NCI-H1092 (cell line): ENCODE measurements at regions not wholly inside any gene's neighbourhood (a gene's known extent, or its start where the extent isn't known, plus 50 kb on each side); places are given as distances from the start of the nearest gene placed in this dataset.
"Not testable (repeated sequence)": the region's sequence is repeated elsewhere in the genome, so short reads cannot be mapped to it uniquely, and the experiment has no call there.

Source experiments
- DNase-seq: peaks from one replicate; lab custom pipeline; 2025; lab: John Stamatoyannopoulos, UW

DNA sequence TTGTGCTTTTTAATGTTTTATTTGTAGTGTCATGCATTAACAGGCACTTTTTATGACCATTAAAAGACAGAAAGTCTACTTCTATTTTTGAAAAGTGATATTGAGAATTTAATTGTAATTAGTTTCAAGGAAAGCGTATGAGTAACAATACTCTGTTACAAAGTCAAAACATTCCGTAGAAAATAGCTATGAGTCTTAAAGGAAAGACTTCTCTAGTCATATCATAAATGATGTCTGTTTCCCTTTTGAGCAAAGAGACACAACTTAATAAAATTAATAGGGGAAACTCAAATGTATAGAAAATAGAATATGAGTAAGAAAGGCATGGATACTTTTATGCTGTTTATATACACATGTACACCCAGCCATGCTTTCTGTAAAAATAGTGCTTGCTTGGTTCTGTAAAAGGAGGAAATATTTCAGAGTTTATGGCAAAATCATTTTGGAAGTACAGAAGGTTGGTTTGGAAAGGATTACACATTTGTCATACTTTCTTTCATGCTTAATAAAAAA lies 107.8 kb upstream of the AHI1 start:
- no peak for DNase-seq

DNA sequence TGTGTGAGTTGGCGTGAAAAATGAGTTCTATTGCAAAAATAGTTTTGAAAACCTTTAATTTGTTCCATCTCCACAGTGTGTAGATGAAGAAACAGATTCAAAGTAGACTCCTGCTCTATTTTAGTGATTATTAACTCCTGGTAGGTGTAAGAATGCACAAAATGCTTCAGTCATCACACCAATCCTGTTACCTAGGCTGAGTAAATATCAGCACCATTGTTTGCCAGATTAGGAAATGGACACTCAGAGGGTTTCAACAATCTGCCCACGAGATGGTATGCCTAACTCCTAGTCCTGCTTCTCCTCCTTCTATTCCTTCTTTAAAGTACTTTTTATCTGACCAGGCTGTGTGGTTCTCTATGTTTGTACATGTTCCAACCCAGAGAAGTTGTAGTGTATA lies 108.9 kb upstream of the AHI1 start:
- no peak for DNase-seq

DNA sequence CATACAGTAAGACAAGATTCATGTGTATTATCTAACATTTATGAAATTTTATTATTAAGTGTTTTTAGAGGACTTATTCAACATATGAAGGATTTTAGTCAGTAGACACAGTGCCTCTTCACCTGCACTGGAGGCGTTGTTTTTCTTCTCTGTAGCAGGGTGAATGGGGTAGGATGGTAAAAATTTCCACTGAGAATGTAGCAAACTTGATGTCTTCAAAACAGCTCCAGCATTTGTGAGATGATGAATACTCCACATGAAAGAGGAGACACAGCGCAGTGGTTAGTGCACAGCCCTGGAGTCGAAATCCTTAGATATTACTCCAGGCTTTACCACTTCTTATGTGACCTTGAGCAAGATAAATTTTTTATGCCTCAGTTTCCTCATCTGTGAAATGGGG lies 110.5 kb upstream of the AHI1 start:
- DNase-seq, result no peak

DNA sequence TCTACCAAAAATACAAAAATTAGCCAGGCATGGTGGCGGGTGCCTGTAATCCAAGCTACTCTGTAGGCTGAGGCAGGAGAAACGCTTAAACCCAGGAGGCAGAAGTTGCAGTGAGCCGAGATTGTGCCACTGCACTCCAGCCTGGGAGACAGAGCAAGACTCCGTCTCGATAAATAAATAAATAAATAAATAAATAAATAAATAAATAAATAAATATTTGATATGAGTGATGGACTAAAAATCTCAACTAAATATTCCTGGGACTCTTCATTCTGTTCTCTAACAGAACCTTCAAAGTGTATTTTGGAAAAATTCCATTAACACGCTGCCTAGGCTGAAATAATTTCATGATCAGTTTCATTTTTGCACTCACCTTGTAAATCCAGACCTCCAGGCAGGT lies 112.7 kb upstream of the AHI1 start:
- DNase-seq, result not testable (repeated sequence)

DNA sequence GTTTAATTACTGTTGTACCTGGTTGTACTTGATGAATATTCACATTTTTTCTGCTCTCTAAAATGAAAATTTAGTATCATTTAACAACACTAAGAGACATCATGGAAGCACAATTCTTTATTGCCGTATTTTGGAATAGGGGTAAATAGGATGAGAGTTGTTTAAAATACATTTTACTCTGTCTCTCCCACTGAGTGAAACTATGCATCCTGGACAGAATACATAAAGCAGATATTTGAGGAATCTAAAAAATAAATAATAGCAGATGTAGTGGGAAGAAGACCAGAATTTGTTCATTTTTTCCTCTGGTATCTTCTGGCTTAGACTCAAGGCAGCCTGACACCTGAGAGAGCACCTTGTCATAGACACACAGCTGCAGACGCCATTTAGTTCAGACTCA lies 119.1 kb upstream of the AHI1 start:
- DNase-seq, result no peak

DNA sequence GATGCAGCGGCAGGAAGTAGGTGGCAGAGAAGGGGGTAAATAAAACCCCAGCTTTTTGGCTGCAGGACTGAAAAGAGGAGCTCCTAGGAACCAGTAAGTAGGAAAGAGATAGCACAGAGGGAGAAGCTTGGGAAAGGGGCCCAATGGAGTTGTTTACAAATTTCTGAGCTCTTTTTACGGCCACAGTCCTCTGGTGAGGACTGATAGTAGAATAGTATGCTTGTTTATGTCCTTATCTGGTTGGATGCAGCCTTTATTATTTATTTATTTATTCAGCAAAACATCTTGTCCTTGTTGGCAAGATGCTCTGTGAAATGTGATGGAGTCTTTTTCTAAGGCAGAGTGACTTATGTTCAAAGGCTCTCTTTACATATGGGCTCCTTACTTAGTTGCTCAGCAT lies 119.7 kb upstream of the AHI1 start:
- DNase-seq, result no peak

DNA sequence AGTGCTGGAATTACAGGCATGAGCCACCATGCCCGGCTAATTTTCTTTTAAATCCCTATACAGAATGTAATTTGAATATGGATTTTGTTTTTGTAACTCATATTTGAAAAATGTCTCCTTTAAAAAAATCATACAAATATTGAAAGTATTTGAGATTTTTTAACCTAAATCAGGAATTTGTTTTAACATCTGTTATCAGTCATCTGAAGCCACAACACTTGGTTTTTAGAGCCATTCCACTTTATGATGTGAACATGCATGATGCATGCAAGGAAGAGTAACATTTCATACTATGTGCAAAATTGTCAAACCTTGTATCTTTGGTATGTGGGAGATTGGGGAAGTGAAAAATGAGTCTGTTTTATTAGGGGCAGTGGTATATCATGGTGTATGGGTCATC lies 124.5 kb upstream of the AHI1 start:
- no peak for DNase-seq

DNA sequence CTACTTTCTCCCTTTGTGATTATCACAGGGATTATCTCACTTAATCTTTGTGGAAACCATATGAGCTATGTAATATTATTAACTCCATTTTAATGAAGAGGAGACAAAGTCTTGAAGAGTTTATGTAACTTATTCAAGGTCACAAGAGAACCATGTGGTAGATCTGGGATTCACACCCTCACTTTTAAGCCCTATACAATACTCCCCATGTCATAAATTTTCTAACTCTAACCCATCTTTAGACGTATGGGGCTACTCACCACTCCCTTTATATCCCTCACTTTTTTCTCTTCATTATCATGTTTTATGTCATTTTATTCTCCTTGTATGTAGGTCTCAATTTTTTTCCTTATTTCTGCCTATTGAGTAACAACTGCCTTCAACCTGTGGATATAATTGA lies 126.4 kb upstream of the AHI1 start:
- no peak for DNase-seq

DNA sequence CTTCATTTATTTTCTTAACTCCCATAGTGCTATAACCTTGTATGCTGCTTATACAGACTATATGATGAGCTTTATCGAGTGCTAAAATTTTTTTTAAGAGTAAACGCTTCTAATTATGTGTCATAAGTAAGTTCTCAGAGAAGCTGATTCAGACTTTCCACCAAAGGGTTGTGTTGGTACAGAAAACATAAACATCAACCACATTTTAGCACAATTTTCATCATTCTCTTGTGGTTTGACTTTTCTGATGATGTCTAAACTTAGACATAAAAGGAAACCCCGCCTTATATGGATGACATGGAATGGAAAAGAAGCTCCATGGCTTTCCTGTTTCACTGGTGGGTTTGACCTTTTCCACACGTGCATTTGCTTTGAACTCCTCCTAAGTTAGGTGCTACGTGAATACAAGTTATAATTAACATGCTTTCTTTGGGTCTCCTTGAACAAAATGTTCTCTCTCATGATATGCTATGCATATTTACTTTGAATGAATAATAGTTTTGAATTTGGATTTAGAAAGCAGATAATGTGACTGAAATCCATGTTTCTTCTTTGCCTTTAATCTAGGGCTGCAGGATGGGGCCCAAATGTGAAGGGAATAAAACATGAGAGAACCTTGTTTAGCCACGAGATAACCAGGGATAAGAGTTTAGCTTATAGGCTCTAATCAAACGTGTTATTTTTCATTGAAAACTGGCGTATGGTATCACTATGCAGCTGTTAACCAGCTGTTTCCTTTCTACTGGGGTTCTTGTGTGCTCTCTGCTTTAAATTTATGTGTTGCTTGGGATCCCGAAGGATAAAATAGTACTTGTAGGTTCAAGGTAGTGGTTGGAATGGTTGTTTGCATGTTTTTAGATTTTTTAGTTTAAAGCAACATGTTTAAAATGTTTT lies 127.1 kb upstream of the AHI1 start:
- DNase-seq, result no peak

DNA sequence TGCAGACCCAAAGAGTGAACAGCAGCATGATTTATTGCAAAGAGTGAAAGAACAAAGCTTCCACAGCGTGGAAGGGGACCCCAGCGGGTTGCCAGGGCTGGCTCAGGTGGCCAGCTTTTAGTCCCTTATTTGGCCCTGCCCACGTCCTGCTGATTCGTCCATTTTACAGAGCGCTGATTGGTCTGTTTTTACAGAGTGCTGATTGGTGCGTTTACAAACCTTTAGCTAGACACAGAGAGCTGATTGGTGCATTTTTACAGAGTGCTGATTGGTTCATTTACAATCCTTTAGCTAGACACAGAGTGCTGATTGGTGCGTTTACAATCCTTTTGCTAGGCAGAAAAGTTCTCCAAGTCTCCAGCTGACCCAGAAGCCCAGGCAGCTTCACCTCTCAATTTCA lies 128.5 kb upstream of the AHI1 start:
- DNase-seq, result not testable (repeated sequence)

DNA sequence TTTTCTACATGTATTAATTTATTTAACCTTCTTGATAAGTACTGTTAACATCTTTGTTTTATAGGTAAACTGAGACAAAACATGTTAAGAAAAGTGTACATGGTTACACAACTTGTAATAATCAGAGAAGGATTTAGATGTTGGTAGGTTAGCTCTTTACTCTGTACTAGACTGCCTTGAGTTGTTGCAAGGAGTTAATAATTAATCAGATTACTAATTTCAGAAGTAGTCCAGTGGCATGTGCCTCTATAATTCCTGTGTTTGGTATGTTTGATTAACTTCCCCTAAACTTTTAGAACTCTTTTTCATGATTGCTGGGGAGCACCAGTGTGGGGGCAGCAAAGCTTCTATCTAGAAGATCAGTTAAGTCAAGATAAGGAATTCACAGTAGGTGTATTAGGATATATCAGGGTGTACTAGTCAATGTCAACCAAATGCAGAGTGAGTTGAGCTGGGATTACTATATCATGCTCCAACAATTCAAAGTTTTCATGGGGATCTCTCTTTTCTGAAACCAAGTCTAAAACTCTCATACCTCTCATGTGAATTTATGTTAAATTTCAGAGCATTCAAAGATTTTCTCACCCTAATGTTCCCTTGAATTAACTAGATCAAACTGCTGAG lies 129.7 kb upstream of the AHI1 start:
- no peak for DNase-seq

DNA sequence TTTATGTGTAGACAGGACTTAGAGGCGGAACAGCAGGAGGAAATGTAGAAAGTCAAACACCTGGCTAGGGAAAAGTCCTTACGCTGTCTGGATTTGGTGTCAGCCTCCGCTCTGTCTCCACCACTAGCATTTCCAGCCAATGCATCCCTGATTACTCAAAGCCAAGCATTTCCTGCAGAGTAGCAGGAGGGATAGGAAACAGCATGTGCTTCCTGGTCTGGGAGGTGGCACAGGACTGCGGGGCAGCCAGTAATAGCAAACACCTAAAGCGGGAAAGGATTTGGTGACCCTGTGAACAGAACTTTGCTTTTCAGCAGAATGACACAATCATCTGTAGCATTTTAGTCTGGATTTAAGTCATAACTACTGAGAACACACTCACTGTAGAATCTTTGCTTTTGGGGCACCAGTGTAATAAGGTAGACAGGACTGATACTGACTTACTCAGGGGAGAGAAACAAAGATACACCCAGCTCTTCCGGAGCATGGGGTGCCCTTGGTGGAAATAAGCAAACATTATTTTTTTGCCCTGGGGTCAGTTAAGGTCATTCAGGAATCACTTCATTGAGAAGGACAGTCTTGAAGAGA lies 133.3 kb upstream of the AHI1 start:
- DNase-seq, result no peak

DNA sequence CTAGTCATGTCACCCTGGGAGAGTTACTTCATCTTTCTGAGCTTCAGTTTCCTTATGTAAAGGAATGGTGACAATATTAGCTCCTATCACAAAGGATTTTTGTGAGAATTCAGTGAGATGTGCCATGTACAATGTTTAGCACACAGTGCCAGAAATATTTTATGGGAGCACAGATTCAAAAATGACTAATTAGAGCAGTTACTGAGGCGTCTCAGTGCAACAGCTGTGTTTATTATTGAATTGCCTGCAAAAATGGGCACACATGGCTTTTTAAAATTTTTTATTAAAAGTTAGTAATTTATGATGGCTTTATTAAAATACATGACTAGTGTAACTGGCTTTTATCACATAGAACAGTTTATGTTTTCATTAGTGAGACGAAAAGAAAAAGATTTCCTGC lies 134.3 kb upstream of the AHI1 start:
- no peak for DNase-seq

DNA sequence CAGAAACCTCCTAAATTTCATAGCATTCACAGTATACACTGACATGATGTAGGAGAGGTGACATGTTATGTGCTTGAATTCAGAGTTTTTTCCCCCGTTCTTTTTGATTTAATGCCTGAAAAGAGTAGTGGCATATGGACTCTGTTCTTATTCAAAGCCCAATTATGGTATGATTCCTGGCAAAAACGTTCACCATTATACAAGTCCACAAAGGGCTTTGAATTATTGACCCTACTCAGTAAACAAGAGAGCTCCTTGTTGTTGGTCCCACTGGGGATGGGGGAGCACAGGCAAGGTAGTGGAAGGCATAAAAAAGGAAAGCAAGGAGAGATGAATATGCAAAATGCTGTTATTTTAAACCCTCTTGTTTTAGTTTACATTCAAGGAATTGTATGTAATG lies 136.0 kb upstream of the AHI1 start:
- DNase-seq, result peak; percentile 26

DNA sequence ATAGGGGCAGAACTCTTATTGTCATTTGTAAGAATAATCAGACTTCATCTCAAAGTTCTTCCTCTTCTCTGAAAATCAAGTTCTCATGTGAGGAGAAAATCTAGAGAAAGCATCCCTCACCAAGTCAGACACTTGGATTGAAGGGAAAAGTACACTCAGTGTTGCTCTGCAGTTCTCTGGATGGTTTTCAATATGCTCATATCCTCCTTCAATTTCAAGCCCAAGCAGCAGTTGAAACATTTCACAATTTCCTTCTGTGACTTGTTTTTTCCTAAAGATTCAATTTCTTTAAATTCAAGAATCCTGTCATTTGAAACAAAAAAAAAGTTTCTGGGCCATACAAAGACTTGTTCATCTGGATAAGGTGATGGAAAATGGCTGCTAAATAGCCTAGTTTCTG lies 140.2 kb upstream of the AHI1 start:
- DNase-seq, result no peak

DNA sequence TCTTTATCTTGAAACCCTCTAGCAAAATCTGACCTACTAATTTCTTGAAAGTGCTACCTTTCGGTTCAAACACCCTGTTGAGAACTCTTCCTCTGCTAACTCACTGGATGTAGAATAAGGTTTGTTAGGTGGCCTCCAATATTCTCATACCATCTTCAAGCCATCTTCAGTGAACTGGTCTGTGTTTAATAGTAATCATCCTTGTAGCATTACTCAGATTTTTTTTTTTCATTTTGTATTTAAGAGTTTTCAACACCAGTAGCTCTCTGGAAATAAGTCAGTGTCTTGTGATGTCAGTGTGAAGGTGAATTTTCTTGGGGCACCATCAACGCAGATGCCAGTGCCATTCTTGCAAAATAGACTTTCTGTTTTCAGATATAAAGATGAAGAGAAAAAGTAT lies 140.6 kb upstream of the AHI1 start:
- DNase-seq, result no peak

DNA sequence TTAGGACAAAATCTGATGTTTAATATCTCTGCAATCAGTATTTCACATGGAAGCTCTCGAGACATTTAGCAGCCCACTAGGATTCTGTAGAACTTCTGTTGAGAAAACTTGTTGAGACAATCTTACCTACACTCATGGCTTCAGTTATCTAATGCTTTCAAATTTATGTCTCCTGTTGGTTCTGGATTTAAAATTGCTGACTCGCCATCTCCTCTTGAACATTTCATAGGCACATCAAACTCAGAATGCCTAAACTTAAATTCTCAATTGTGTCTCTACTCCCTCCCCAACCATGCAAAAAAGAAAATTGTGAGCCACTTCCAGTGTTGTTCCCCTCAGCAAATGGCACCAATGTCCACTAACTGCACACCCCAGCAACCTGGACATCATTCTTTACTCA lies 142.5 kb upstream of the AHI1 start:
- no peak for DNase-seq

DNA sequence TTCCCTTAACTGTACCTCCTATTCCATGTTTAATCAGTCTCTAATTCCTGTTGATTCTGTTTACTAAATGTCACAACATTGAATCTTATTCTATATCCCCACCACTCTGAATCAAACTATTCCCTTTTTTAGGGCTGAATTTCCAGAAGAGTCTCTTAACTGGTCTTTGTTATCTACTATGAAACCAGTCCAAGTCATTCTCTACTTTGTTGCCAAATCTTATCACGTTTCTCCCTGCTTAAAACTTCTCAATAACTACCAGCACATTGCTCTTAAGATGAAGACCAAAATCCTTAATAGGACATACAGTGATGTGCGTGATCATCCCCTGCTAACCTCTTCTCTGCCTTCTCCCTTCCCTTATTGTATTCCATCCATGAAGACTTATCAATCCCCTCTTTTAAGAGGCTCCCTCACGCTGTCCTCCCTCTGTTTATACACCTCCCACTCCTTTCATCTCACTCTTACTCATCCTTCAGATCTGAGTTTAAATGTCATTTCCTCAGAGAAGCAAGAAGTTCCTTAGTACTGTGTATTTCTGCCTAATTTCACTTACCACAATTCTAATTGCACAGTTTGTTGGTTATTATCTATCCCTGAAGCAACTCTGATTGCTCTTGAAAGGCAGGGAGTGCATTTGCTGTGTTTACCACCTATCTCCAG lies 143.0 kb upstream of the AHI1 start:
- DNase-seq, result no peak

DNA sequence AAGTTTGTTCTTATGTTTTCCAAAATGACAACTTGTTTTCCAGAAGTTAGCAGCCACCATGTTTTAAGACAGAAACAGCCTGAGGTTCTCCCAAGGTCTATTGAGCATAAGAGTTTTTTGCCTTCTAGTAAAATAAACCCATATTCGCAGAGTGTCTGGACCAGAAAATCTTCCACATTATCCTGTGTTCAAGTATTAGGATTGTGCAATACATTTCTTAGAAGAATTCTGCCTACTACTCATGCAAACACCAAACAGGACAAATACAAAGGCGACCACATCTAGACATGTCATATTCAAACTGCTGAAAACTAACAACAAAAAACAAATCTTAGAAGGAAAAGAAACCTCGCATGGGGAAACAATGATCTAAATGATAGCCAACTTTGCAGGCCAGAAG lies 145.4 kb upstream of the AHI1 start:
- no peak for DNase-seq

DNA sequence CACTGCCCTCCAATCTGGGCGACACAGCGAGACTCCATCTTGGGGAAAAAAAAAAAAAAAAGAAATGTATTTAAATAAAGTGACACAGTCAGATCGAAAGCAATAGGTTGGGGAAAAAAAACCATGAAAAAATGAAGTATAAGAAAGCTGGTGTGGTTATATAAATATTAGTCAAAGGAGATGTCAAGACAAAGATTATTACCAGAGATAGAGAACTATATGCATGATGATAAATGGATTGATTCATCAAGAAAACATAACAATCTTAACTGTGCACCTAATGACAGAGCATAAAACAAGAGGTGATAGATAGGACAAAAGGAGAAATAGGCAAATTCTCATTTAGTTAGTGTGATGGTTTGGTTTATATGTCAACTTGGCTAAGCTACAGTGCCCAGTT lies 146.9 kb upstream of the AHI1 start:
- DNase-seq, result no peak

DNA sequence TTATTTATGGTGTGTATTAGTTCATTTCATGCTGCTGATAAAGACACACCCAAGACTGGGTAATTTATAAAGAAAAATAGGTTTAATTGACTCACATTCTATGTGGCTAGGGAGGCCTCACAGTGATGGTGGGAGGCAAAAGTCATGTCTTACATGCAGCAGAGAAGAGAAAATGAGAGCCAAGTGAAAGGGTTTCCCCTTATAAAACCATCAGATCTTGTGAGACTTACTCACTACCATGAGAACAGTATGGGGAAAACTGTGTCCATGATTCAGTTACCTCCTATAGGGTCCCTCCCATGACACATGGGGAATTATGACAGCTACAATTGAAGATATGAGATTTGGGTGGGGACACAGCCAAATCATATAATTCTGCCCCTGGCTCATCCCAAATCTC lies 150.0 kb upstream of the AHI1 start:
- DNase-seq, result no peak

DNA sequence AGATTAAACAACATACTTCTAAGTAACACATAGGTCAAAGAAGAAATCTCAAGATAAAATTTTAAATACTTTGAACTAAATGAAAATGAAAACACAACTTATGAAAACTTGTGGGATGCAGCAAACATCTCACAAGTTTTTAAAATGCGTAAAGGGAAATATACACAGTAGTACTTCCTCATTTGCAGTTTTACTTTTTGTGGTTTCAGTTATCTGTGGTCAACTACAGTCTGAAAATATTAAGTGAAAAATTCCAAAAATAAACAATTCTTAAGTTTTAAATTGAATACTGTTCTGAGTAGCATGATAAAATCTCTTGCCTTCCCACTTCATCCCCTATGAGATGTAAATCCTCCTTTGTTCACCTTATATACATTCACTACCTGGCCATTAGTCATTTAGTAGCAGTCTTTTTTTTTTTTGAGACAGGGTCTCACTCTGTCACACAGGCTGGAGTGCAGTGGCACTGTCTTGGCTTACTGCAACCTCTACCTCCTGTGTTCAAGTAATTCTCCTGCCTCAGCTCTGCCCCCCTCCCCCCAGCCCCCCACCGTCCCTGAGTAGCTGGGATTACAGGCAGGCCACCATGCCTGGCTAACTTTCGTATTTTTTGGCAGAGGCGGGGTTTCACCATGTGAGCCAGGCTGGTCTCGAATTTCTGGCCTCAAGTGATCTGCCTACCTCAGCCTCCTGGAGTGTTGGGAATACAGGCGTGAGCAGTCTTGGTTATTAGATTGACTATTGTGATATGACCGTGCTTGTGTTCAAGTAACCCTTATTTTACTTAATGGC lies 154.6 kb upstream of the AHI1 start:
- DNase-seq, result no peak
